ENCODE measurements at regions not wholly inside any gene's neighbourhood (a gene's known extent, or its start where the extent isn't known, plus 50 kb on each side); places are given as distances from the start of the nearest gene placed in this dataset.

DNA sequence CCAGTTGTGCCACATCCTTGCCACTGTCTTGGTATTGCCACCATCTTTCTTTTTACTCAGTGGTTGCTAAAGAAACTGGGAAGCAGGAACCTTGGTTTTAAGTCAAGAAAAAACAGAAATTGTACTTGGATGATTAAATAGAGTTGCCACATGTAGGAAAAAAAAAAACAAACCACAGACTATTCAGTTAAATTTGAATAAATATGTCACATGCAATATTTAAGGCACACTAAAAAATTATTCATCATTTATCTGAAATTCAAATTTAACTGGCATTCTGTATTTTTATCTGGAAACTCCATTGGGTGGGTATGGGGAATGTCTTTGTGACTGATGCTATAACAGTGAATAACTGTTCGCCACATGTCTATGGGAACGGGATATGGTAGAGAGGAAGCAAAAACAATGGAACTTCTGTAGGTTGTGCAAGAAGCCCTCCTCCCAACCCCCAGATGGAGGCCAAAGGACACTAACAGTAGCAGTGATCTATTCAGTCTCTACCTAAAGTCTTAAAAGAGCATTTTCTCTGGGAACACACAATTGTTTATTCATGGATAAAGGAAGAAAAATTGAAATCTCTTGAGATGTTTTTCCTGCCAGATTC, 57.0 kb upstream of the PLAC8 start:
- no peak for DNase-seq (ENCODE audit: low read depth in 2 of 2)

DNA sequence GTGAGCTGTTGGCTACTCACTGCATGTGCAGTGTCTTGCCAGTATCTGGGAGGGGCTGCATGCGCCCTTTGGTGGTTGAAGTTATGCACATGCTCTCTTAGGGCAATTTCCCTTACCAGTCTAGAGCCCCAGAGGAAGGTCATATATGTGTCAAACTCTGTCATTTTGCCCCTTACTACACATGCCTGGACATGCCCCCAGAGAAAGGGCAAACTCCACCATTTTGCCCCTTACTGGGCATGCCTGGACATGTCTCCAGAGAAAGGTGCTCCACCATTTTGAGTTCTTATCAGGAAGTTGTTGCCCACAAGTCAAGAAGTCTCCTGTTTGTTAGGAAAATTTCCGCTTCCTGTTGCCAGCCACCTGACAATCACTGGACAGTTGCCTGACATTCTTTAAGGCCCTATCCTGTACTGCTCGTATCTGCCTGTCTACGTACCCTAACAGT, 56.4 kb upstream of the PLAC8 start:
- DNase-seq (ENCODE audit: low read depth in 2 of 2): no peak
